ENCODE measurements at regions not wholly inside any gene's neighbourhood (a gene's known extent, or its start where the extent isn't known, plus 50 kb on each side); places are given as distances from the start of the nearest gene placed in this dataset.
"Not testable (repeated sequence)": the region's sequence is repeated elsewhere in the genome, so short reads cannot be mapped to it uniquely, and the experiment has no call there.

DNA sequence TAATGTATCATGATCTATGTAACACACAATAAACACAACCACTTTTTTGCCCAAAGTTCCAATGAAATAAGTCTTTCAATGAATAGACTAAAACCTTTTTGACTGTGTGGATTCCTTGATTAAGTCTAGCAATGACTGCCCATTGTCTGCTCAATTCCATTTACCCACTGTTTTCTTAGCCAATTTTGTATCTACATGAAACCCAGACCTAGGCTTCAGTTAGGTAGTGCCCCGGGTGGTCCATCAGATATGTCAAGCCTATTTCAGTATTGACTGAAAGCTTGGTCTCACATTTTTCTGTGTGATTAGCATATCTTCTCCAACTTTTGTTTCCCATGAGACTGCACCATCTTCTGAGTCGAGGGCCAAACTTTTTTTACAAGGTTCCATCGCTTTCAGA lies 615.0 kb downstream of the C6orf118 start:
- no peak for DNase-seq (ENCODE audit: low spot score)

DNA sequence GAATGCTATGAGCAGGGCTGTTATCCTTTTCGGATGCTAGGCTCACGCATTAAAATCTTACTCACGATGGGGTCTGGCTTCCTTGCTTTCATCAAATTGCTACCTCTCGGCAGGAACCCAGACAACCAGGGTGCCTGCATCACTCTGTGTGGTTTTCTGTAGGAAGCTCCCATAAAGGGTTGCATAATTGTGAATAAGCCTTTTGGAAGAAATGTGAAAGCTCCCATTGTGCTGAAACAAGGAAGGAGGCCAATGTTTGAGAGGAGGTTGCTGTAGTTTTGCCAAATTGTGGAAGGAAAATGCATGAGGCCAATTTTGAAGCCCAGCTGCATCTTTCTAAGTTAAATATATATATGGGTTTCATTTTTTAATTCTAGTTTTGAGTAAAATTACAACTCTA lies 615.5 kb downstream of the C6orf118 start:
- no peak for DNase-seq (ENCODE audit: low spot score)

DNA sequence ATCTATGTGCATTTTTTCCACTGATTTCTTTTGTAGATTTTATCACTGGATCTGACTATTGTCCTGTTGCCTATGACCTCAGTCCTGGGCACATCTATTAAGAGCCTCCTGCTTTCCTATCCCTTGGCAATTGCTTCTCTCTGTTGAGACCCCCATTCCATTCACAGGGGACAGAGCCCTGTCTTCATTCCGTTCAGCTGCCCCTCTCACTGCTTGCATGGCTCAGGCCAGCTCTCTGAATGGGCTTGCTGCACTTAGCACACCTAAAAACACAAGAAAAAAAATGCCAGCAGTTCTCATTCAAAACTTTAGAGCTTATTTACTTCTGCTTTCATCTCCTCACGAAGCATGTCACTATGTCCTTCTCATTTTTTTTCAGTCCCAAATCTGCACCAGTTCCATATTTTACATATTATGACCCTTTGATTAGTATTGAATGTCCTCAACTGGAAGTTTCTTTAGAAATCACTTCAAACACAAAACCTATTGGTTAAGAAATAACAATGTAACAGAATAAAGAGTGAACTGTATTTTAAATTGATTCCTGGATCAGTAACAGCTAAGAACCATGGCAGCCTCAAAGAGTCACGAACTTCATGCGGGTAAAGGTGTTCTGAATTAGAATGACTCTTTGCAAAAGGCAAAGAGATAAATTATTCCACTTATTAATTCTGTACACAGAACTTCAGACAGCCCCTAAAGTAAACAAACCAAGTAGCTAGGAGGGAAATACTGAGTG lies 616.5 kb downstream of the C6orf118 start:
- DNase-seq (ENCODE audit: low spot score), result no peak

DNA sequence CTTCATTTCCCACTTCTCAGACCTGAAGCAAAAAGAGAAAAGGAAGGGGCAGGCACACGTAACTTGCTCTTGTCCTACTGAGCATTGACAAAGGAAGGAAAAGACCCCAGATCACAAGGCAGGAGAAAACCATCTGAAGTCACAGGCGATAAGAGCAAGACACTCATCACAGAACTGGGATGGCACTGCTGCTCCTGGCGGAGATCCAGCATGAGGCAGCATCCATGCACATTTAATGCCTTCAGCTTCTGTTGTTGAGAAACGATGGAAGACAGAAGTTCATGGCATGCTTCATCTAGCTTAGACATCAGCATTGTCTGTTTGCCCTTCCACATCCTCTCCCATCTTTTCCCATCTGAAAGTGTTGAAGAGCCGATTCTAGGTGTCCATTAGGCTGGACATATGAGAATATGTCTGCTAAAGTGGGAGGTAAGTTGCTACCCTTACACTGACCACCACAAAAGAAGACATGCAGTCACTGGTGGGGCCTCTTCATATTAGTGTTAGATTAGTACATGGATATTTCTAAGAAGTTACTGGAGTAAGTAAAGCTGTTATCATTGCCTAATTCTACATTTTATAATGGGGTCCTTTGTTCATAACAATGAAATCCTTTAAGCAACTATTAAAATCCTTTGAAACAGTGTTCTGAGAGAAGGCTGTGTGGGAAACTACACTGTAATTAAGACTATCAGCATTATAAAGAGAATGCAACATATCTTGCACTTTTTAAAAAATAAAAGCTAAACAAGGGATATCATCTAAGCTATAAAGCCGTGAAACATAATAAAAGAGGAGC lies 618.5 kb downstream of the C6orf118 start:
- DNase-seq (ENCODE audit: low spot score), result no peak

DNA sequence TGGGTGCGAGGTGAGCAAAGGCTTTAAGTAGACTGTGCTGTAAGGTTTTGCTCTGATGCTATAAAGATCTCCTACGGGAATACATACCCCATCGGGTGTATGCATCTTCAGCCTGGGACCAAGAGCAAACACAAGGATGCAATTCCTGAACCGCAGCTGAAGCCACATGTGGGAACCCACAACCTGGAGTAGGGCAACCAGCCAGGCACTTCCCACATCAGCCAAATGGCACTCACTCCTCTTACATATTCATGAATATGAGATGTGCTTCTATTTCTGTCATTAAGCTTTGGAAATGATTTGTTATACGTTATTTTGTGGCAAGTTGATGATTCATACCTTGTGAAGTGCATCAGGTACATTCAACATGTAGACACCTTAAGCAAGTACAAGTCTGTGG lies 619.2 kb downstream of the C6orf118 start:
- no peak for DNase-seq (ENCODE audit: low spot score)

DNA sequence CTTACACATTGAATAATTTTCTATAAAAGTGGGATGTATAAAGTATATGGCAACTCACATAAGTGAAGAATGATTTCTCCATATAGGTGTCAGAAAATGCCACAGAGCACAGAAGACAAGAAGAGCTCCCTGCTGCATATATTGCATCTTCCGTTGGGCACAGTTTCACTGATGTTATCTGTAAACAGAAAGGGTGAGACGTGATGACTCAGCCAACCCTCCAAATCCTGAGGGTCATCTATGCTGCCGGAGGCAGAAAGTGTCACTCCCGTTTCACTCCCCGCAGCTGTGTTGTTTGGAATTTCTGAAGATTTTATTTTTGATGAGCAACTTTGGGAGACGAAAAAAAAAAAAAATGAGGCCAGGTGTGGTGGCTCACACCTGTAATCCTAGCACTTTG lies 644.1 kb downstream of the C6orf118 start:
- no peak for DNase-seq (ENCODE audit: low spot score)

DNA sequence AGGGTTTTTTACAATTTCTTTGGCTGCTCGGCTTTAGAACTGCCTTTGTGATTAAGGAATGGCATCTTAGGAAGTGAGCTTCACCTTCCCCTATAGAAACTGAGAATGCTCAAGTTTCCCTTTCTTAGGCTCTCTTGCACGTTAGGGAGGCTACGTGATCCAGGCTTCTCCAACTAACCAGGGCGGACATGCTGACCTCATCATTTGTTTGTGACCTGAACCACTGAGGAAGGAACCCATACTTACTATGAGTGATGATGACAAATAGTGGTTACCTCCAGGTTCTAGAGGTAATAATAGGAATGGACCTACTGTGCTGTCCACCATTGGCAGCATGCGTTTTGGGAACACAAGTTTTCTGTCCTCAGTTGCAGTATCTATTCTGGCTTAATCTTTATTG lies 645.8 kb downstream of the C6orf118 start:
- DNase-seq (ENCODE audit: low spot score), result no peak

DNA sequence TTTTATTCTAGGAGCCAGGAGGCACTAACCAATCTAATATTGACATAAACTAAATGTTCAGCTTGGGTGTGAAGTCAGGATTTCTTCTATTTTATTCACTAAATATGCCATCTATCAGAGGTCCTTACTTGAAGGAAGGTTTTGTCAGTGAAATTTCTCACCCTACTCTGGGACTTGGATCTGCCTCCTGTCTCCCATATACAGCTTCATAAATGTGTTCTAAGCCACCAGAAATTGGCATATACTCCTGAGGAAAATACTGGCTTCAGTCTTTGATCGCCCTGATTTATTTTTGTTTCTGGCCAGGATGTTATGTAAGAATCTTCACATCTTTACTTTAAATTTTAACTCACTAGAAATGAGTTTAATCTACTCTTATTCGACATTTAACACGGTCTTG lies 647.7 kb downstream of the C6orf118 start:
- no peak for DNase-seq (ENCODE audit: low spot score)

DNA sequence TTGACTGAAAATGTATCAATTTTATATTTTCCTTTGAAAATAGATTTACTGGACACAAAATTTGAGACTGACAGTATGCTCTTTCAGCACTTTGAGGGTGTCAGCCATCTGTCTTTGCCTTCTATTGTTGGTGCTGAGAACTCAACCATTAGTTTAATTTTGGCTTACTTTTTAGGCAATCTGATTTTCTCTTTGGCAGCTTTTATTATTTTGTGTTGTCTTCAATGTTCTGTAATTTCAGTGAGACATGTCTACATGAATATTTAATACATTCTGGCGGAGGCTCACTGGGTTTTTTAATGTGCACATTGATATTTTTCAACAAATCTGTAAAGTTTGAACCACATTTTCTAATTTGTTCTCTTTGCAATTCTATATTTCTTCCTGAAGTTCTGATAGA lies 648.6 kb downstream of the C6orf118 start:
- DNase-seq (ENCODE audit: low spot score), result no peak

DNA sequence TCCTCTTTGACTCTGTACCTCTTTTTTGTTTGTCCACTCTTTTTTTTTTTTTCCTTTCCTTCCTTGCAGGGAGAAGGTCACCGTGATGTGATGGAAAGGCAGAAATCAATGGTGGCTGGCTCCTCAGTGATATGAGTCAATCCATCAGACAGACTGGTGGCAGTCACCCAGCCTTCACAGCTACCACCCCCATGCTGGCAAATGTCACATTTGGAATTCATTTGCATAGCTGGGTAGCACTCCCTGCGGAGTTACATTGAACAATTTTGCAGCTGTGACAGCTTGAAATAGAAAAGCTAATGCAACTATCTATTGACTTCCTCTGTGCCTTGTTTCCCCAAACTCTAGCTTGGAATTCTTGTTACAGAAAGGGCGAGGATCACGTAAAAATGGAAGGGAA lies 668.4 kb downstream of the C6orf118 start:
- no peak for DNase-seq (ENCODE audit: low spot score)

DNA sequence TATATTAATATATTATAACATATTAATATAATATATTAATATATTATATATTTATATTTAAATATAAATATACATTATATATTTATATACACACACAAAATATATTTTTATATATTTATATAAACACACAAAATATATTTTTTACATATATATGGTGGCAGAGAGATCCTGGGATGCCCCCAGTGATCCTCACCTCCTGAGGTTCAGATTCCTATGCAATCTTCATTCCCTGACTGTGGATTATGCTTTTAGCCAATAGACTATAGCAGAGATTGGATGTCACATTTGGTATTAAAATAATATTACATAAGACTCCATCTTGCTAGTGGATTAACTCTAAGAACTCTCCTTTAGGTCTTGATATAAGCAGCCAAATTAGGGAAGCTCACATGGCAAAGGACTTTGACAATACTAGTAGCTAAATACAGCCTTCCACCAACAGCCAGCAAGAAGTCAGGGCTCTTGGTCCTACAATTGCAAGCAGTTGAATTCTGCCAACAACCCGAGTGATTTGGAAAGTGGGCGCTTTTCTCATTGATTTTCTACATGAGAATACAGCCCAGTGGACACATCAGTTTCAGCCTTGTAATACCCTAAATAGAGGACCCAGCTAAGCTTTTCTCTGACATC lies 681.0 kb downstream of the C6orf118 start:
- DNase-seq (ENCODE audit: low spot score), result no peak

DNA sequence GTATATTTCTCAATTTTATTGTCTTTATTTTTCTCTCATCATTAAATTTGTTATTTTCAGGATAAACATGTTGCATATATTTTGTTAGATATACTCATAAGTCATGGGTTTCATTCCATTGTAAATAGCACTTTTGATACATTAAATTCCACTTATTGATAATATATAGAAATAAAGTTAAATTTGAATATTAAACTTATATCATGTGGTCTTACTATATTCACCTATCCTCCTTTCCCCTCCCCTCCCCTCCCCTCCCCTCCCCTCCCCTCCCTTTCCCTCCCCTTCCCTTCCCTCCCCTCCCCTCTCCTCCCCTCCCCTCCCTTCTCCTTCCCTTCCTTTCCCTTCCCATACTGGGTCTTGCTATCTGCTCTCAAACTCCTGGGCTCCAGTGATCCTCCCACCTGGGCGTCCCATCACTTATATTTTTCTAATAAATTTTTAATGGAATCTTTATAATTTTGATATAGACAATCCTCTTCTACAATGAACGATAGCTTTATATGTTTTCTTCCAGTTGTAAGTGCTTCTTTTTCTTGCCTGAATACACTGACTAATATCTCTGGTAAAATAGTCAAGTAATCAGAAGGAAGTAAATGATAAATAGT lies 692.4 kb downstream of the C6orf118 start:
- no peak for DNase-seq (ENCODE audit: low spot score)

DNA sequence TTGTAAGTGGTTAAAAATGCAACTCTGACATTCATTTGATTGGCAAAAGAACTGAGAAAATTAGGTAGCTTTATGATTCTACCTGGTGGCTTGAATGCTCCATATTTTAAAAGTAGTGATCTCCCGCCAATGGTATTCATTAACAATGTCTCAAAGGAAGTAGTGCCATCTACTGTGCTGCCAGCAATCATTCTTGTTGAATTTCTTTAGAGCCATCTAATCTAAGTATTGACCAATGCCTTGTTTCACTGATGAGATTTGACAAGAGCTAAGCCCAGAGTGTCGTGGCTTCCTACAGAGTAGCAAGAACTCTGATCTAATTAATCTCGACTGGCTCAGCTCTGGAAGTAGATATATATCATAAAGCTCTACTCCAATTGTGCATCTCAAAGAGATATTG lies 696.7 kb downstream of the C6orf118 start:
- no peak for DNase-seq (ENCODE audit: low spot score)

DNA sequence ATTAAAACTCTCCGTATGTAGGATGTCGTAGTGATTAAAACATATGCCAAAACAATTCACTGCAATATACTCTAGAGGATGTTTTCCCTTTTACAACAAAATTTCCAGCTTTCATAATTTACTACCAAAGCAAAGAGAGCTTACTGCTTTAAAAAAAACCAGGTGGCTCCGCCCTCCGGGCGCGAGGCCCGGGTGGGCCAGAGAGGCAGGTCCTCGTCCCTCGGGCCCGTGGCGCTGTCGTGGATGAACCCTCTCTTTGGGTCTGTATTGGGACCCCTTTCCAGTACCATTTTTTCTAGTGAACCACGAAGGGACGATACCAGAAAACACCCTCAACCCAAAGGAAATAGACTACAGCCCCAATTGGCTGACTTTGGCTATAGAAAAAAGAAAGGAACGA lies 698.5 kb downstream of the C6orf118 start:
- DNase-seq (ENCODE audit: low spot score), result not testable (repeated sequence)

DNA sequence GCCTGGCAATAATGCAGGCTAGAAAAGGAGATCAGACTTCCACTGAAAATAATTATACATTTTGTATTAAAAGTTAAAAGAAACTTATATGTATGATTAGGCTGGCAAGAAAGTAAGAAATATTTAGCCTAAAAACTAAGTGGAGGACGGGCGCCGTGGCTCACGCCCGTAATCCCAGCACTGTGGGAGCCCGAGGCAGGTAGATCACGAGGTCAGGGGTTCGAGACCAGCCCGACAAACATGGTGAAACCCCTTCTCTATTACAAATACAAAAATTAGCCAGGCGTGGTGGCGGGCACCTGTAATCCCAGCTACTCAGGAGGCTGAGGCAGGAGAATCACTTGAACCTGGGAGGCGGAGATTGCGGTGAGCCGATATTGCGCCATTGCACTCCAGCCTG lies 707.0 kb downstream of the C6orf118 start:
- not testable (repeated sequence) for DNase-seq (ENCODE audit: low spot score)

DNA sequence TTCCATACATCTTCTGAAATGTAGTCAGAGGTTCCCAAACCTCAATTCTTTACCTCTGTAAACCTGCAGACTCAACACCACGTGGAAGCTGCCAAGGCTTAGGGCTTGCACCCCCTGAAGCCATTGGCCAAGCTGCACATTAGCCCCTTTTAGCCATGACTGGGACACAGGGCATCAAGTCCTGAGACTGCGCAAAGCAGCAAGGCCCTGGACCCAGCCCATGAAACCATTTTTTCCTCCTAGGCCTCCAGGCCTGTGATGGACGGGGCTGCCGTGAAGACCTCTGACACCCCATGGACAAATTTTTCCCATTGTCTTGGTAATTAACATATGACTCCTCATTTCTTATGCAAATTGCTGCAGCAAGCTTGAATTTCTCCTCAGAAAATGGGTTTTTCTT lies 727.8 kb downstream of the C6orf118 start:
- DNase-seq (ENCODE audit: low spot score), result no peak

DNA sequence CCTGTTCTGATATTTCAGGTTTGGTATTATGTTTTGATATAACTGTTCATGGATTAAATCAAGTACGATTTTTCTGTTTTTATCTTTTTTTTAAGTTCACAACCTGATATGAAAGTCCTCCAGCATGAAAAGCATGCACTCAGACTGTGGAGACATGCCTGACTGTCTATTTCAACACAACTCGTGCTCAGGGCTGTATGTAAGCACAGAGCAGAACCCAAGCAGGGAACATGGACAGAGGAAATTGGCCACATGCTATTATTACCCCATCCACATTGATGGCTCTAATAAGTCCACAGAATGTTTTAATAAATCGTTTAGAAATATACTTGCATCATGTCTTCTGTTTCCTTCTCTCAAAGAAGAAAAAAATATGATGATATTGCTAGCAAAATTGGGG lies 730.4 kb downstream of the C6orf118 start:
- no peak for DNase-seq (ENCODE audit: low spot score)

DNA sequence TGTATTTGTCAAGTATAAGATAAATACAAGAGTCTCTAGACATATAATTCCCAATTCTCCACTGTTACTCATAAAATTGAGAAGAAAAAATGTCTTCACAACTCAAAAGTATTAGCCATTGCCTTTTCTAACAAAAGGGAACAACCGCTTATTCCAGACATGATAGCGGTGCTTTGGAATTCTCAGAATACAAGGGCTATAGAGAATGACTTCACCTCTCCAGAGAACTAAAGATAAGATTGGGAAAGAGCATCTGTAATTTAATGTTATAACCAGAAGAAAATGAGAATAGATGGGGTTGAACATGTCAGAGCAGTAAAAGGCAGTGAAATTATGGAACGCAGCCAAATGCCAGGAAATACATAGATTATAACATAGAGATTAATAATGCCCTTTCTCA lies 730.8 kb downstream of the C6orf118 start:
- DNase-seq (ENCODE audit: low spot score), result no peak

DNA sequence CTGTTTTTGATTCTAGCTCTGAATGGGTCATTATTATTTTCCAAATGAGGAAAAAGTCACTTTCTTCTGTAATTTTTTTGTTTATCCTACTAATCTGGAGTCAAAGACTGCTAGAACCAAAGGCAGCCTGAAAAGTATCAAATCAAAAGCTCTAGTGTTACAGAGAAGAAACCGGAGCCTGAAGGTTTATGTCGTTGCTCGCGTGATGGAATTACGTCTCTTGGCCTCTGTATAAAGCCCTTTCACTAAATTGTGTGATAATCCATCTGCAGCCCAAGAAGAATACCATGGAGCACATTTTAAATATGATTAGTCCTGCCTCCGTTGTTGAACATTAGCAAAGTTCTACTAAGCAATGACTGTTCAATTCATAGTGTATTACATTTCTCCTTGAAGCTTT lies 738.6 kb downstream of the C6orf118 start:
- no peak for DNase-seq (ENCODE audit: low spot score)

DNA sequence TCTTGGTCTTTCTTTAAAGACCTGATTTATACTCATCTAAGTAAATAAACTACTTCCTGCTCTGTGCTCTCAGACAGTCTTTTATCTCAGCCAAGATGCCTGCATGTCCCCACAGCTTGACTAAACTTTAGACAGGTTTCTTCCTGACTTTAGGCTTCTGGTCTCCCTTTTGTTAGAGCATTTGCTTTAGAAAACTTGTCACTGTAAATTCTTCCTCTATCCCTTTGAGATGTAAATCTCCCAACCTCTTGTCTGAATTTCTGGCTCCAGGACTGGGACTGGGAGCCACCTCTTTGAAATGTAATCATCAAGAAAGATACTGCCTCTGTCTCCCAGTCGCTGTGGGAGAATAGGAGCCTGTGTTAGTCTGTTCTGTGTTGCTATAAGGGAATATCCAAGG lies 739.9 kb downstream of the C6orf118 start:
- no peak for DNase-seq (ENCODE audit: low spot score)

DNA sequence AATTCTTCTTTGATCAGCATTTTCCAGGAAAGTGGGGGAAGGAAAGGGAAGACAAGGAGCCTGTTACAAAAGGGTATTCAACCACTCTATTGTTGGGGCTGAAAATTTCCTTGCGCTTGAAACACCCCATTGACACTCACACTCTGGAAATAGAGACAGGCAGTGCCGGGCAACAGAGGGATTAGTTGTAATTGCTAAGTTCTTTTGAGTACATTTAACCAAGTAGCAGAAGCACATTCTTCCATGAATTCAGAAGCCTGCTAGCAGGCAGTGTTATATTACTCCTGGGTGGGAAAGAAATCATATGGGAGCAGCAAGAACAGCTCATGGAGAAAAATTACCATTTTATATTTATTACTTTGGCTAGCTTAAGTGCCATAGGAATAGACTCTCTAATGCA lies 745.5 kb downstream of the C6orf118 start:
- DNase-seq (ENCODE audit: low spot score), result no peak

DNA sequence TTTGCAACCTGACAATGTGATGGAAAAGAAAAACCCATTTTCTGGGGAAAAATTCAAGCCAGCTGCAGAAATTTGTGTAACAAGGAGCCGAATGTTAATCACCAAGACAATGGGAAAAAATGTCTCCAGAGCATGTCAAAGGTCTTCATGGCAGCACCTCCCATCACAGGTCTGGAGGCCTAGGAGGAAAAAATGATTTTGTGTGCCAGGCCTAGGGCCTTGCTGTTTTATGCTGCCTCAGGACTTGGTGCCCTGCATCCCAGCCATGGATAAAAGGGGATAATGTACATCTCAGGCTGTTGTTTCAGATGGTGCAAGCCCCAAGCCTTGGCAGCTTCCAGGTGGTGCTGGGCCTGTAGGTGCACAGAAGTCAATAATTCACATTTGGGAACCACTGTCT lies 747.7 kb downstream of the C6orf118 start:
- DNase-seq (ENCODE audit: low spot score), result no peak
